ENCODE measurements at regions not wholly inside any gene's neighbourhood (a gene's known extent, or its start where the extent isn't known, plus 50 kb on each side); places are given as distances from the start of the nearest gene placed in this dataset.
"Not testable (repeated sequence)": the region's sequence is repeated elsewhere in the genome, so short reads cannot be mapped to it uniquely, and the experiment has no call there.

- no peak for DNase-seq
Measured at GRCh38 chr15:53843869-53844569, 84.6 kb upstream of the WDR72 start.

- no peak for DNase-seq
Measured at GRCh38 chr15:53843166-53843565, 83.7 kb upstream of the WDR72 start.

DNA sequence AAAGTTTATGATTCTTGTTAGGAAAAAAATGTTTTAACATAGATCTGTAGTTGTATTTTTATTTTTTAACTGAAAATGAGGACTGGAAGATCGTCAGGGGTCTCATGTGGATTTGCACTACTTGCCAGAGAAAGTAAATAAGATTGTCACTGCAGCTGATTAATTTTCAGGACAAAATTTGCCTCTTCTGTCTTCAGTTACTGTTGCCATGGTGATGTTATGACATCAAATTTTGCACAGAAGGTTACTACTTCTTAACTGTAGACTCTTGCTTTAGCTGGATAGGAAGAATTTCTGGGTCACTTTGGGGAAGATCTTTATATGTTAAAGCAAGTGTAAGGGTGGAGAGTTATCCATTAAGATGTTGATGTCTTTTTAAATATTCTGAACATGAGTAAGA lies 82.2 kb upstream of the WDR72 start:
- no peak for DNase-seq

DNA sequence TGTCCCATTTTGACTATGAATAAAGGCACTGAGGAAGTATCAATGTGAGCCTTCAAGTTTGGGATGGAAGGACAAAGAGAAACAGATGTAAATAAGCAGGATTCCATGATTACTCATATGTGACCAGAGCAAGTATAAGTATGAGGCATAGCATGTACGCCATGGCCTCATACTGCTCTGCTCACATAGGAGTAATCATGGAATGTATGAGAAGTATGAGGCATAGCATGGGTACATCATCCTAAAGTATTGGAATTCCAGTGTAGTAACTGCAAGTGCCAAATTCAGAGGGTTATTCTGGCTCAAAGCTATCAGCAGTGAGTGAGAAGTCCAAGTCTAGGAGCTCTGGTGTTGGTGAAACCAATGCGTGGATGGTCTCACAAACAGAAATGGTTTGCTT lies 81.2 kb upstream of the WDR72 start:
- no peak for DNase-seq

GRCh38 chr15:53837263-53837662 lies 77.8 kb upstream of the WDR72 start:
- DNase-seq = no peak

DNA sequence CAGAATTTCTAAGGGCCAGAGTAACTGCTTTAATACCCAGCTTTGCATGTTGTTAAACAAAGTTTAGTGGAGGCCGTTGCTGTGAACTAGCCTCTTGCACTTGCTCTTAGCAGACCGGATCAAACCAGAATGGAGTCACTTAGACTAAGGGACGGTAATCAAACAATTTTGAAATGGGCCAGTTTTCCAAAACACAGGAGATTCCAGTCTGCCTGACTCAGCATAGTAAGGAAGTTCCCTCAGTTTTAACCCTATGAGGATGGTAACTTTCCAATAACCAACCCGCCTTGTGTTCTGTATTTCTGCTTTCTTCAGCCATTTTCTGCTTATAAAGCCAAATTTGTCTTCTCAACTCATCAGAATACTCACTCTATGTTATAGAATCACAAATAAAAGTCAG lies 77.2 kb upstream of the WDR72 start:
- DNase-seq = no peak

DNA sequence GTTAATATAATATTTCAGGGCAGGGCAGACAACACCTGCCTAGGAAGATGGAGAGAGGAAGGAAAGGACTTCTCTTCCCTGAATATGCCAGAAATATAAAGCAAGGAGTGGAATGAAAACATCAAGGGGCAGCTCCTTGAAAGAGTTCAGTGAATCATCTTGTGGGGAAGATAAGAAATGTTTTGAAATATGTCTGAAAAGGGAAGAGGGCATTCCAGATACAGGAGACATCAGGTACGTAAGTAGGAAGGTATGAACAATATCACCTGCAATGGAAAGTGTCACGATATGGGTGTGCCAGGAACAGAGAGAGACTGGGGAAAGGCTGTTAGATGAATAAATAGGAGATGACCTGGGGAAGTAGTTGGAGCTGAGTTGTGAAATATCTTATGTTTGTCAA lies 75.8 kb upstream of the WDR72 start:
- no peak for DNase-seq

DNA sequence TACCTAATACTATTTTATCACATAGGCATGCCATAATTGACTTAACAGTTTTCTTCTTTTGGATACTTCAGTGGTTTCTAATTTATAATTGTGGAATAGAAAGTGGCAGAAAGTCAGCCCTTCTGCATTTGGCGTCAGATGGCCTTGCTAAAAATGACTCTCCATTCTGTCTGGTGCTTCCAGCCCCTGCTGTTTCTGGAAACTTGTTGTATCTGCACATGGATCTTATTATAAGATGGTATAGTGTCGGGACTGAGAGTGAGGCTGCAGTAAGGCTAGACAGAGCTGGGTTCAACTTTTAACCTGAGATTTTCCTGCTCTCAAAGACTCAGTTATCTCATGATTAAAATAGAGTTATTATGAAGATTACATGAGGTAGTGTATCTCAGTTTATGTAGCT lies 74.8 kb upstream of the WDR72 start:
- DNase-seq = no peak

DNA sequence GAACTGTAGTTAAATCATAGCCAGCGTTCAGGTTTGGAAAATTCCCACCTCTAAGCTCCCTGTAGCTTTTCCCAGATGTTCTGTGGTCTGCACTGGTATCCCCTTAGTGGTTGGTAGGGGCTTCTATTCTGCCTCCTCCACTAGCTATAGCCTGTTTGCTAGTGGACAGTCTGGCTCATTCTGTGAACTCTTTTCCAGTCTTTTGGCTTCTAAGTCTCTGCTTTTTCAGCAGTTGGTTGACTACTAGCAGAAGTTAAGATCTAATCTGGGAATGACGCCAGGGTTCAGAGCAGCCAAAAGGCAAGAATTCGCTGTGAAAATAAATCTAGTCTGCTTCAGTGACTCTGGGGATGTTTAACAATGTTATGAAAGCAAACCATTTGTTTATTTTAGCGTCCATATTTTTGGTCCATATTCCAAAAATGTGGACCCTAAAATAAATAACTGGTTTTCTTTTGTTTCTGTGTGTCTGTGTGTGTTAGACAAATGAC lies 73.7 kb upstream of the WDR72 start:
- DNase-seq = no peak

GRCh38 chr15:53831907-53832770 lies 72.7 kb upstream of the WDR72 start:
- no peak for DNase-seq

DNA sequence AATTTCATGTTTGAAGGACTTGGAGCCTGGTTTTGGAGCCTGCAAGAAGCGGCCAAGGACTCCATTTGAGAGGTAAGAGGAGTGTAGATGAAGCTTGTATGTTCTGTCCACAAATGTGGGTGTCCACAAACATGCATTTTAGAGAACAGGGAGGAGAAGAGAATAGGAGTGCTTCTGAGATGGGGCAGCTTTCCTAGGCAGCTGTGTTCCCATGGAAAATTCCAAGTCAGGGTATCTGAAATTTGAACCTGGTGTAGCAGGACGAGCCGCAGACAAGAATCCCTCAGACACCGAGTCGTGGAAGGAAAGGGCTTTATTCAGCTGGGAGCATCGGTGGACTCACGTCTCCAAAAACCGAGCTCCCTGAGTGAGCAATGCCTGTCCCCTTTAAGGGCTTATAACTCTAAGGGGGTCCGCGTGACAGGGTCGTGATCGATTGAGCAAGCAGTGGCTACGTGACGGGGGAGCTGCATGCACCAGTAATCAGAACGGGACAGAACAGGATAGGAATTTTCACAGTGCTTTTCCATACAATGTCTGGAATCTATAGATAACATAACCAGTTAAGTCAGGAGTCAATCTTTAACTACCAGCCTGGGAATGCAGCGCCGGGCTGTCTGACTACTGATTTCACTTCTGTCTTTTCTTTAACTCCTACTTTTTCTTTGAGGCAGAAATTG lies 71.4 kb upstream of the WDR72 start:
- no peak for DNase-seq

DNA sequence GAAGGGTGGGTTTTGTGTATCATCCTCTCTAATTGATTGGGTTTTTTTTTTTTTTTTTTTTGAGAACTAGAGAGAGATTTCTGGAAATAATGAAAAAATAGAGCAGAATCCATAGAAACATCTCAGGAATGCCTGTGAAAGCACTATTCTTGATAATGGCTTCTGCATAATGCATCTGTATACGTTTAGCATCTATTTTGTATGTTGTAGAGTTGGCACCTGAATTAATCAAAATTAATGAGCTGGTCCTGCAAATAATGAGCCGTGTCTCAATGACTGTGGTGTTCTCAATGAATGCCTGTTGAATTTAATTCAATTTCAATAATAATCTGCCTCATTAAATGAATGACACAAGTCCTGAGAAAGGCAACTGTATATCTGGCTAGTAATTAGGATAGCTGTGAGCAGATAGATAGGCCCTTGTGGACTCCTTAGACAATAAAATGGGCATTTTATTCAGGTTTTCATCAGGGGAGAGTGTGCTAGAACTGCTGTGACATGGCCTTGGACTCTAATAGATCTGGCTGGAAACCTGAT lies 70.5 kb upstream of the WDR72 start:
- no peak for DNase-seq

- no peak for DNase-seq
Measured at GRCh38 chr15:53829471-53829870, 70.0 kb upstream of the WDR72 start.

DNA sequence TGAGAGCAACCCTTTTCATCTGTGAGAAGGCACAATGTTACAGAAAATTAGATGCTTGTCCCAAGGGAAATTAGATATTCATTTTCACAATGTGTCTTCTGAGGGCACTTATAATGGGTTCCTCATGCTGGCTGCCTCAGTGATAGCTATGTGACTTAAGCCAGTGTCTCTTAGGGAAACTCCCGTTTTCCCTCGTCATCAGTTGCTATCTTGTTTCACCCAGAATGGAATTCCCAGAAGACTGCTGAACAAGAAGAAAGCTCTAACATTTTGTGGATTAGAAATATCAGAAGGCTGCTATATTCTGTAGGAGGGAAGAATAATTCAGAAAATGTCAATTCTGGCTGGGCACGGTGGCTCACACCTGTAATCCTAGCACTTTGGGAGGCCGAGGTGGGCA lies 67.9 kb upstream of the WDR72 start:
- DNase-seq = no peak

- DNase-seq = peak in 1 of 3 donors; percentile 2
Measured at GRCh38 chr15:53811530-53811929, 52.1 kb upstream of the WDR72 start.

DNA sequence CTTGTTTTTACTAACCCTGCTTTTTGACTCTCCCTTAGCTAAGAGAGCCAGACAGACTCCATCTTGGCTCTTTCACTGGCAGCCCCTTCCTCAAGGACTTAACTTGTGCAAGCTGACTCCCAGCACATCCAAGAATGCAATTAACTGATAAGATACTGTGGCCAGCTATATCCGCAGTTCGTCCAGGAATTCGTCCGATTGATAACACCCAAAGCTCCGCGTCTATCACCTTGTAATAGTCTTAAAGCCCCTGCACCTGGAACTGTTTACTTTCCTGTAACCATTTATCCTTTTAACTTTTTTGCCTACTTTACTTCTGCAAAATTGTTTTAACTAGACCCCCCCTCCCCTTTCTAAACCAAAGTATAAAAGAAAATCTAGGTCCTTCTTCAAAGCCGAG lies 50.8 kb upstream of the WDR72 start:
- DNase-seq = not testable (repeated sequence)
